Kidney (tissue), 13 donors: ENCODE measurements at regions not wholly inside any gene's neighbourhood (a gene's known extent, or its start where the extent isn't known, plus 50 kb on each side); places are given as distances from the start of the nearest gene placed in this dataset.

Experiments used
- DNase-seq, 5 donors: peaks; one replicate each; pipeline ENCODE4 v3.0.0-alpha.2; 2013 to 2020
- FAIRE-seq: peaks from 2 replicates; lab custom pipeline; 2012; peaks lifted over from hg19 to GRCh38; lab: Jason Lieb, UNC
- H3K27ac ChIP-seq, 2 donors: one replicate each; pipeline ENCODE4 v1.7.0; 2013; ENCODE audit warnings: low read depth in 2 of 2, low read length in 2 of 2, inconsistent platforms in 1 of 2
- H3K27me3 ChIP-seq: one replicate; pipeline ENCODE4 v1.7.1; 2013; ENCODE audit warnings: low read length, inconsistent platforms; ENCODE audit not compliant: control insufficient read depth, insufficient read depth
- H3K36me3 ChIP-seq, 3 donors: one replicate each; pipeline versions ENCODE4 v1.7.0 to v1.7.1; 2013; ENCODE audit warnings: low read length in 3 of 3, control low read depth in 1 of 3, inconsistent platforms in 1 of 3; ENCODE audit not compliant: insufficient read depth in 3 of 3, control insufficient read depth in 2 of 3
- H3K4me1 ChIP-seq, 3 donors: one replicate each; pipeline versions ENCODE4 v1.7.0 to v1.7.1; 2013; ENCODE audit warnings: low read length in 3 of 3, inconsistent platforms in 1 of 3, low read depth in 1 of 3; ENCODE audit not compliant: control insufficient read depth in 2 of 3, insufficient read depth in 2 of 3
- H3K4me3 ChIP-seq, 3 donors: one replicate each; pipeline versions ENCODE4 v1.7.0 to v1.8.1; 2013; ENCODE audit warnings: low read length in 3 of 3, control low read depth in 1 of 3, inconsistent platforms in 1 of 3
- H3K9ac ChIP-seq, 3 donors: one replicate each; pipeline versions ENCODE4 v1.7.0 to v1.7.1; 2013; ENCODE audit warnings: low read length in 3 of 3, control low read depth in 1 of 3, inconsistent platforms in 1 of 3
- H3K9me3 ChIP-seq, 3 donors: one replicate each; pipeline versions ENCODE4 v1.7.0 to v1.7.1; 2013; ENCODE audit warnings: low read length in 3 of 3, control low read depth in 1 of 3, inconsistent platforms in 1 of 3; ENCODE audit not compliant: control insufficient read depth in 2 of 3, insufficient read depth in 1 of 3
- intact Hi-C: fragments of 100-400 bp; cut with DNase I; formaldehyde crosslinking; loops from one replicate; pipeline ENCODE4 v1.11.1; 2022
- TF ChIP-seq, protein P1 (sequence below): IDR thresholded peaks from 3 replicates; pipeline ENCODE4 v1.5.1; 2012; ENCODE audit warnings: mild to moderate bottlenecking, moderate library complexity, borderline replicate concordance; ENCODE audit not compliant: insufficient read depth; ENCODE audit errors: extremely low read depth
- donor health status: control.
- donor health status: control.
- donor health status: control.
- donor health status: control.
- donor health status: control.
- donor health status: DM: yes; HTN: yes; CAD: no.
- donor health status: Normal renal cell carcinoma (clear cell type).

DNA sequence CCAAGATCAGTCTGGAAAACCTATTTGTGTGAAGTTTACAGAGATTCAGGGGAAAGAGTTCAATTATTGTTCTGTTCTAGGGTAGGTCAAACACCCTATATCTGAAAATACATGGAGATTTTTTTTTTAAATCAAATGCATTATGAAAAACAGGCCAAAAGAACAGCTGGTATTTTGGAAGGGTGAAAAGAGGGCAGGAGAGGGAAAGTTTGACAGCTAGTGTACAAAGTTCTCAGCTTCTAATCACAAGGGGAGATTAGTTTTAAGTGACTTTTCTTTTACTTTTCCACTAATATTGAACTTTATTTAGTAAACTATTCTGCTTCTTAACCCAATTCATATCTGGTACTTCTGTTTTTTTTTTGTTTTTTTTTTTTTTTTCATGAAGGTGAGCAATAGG is 66.2 kb upstream of the GRID2 start:
- intact Hi-C loops, result no loop called here
- FAIRE-seq (no peak), DNase-seq (no peak)
- H3K27me3 ChIP-seq, result no peaks in the 10 kb centered on the region
- H3K4me3 ChIP-seq, result no peak overlapping the region
- TF ChIP-seq, protein P1, sequence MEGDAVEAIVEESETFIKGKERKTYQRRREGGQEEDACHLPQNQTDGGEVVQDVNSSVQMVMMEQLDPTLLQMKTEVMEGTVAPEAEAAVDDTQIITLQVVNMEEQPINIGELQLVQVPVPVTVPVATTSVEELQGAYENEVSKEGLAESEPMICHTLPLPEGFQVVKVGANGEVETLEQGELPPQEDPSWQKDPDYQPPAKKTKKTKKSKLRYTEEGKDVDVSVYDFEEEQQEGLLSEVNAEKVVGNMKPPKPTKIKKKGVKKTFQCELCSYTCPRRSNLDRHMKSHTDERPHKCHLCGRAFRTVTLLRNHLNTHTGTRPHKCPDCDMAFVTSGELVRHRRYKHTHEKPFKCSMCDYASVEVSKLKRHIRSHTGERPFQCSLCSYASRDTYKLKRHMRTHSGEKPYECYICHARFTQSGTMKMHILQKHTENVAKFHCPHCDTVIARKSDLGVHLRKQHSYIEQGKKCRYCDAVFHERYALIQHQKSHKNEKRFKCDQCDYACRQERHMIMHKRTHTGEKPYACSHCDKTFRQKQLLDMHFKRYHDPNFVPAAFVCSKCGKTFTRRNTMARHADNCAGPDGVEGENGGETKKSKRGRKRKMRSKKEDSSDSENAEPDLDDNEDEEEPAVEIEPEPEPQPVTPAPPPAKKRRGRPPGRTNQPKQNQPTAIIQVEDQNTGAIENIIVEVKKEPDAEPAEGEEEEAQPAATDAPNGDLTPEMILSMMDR, result no peak
- H3K9ac ChIP-seq, result no peak overlapping the region
- H3K27ac ChIP-seq, result no peak overlapping the region
- no peaks in the 10 kb centered on the region for H3K36me3 ChIP-seq
- no peaks in the 10 kb centered on the region for H3K4me1 ChIP-seq
- peaks cover 0 to 7% (median 0%) of the 10 kb centered on the region in 3 donors for H3K9me3 ChIP-seq

DNA sequence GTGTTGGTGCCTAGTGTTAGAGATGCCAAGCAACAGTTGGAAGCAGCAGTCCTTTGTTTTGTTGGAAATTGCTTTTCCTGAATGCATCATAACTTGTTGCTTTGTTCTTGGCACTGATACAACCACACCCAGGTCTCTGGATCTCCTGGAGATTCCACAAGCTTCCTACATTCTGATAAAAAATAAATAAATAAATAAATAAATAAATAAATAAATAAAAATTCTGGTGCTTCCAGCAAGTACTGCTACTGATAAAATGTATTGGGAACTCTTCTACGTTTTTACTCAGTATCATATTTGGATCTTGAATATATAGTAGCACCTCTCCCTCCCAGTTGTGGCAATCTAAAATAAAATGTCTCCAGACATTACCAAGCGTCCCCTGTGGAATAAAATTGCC is 62.7 kb upstream of the GRID2 start:
- Histone ChIP-seq H3K27me3 (no peaks in the 10 kb centered on the region), H3K9ac (no peak overlapping the region), H3K36me3 (no peaks in the 10 kb centered on the region), H3K4me3 (no peak overlapping the region), H3K27ac (no peak overlapping the region), H3K4me1 (no peaks in the 10 kb centered on the region), H3K9me3 (peaks cover 0 to 7% (median 0%) of the 10 kb centered on the region in 3 donors)
- TF ChIP-seq, protein P1, result no peak
- DNase-seq, result no peak
- no peak for FAIRE-seq
- intact Hi-C loops, result no loop called here

DNA sequence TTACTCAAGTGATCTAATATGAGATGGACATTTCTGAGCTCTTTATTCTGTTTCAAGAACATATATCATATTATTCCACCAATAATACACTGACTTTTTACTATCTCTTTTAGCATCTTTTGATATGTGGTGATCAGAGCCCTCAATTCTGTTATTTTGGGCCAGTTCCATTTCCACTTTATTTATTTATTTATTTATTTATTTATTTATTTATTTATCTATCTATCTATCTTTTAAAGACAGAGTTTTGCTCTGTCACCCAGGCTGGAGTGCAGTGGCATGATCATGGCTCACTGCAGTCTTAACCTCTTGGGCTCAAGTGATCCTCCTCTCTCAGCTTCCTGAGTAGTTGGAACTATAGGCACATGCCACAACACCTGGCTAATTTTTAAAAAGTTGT is 57.4 kb upstream of the GRID2 start:
- Histone ChIP-seq H3K4me3 (no peak overlapping the region), H3K9me3 (peaks cover 0 to 4% (median 0%) of the 10 kb centered on the region in 3 donors), H3K9ac (no peak overlapping the region), H3K4me1 (no peaks in the 10 kb centered on the region), H3K27ac (no peak overlapping the region), H3K36me3 (no peaks in the 10 kb centered on the region), H3K27me3 (no peaks in the 10 kb centered on the region)
- FAIRE-seq (no peak), DNase-seq (no peak)
- TF ChIP-seq, protein P1, result no peak
- intact Hi-C loops, result no loop called here

DNA sequence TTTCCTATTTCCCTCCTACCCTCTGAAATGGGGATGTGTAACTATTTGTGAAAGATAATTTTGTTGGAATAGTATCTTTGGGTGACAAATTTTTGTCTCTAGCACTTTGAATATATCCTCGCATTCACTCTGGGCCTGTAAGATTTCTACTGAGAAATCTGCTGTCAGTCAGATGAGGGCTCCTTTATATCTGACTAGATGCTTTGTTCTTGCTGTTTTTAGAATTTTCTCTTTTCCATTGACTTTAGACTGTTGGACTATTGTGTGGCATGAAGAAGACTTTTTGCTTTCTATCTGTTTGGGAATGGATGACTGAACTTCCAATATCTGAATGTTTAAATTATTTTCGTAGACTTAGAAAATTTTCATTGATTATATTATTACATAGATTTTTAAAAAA is 54.2 kb upstream of the GRID2 start:
- FAIRE-seq, result no peak
- TF ChIP-seq, protein P1, result no peak
- intact Hi-C loops, result no loop called here

More for the DNA sequence above, 54.2 kb upstream of the GRID2 start:
- Histone ChIP-seq H3K9ac (no peak overlapping the region), H3K27me3 (no peaks in the 10 kb centered on the region), H3K27ac (no peak overlapping the region), H3K4me1 (no peaks in the 10 kb centered on the region), H3K4me3 (no peak overlapping the region), H3K36me3 (no peaks in the 10 kb centered on the region), H3K9me3 (peaks cover 0 to 4% (median 0%) of the 10 kb centered on the region in 3 donors)
- no peak for DNase-seq
